Esophagus (tissue), 2 donors: ENCODE measurements at regions not wholly inside any gene's neighbourhood (a gene's known extent, or its start where the extent isn't known, plus 50 kb on each side); places are given as distances from the start of the nearest gene placed in this dataset.

ENCODE experiments used
- H3K27ac ChIP-seq, 2 donors: one replicate each; pipeline ENCODE4 v1.5.1; 2013; ENCODE audit warnings: low read depth in 2 of 2, mild to moderate bottlenecking in 2 of 2, inconsistent platforms in 1 of 2, low read length in 1 of 2, moderate library complexity in 1 of 2
- H3K27me3 ChIP-seq, 2 donors: one replicate each; pipeline ENCODE4 v1.6.1; 2013; ENCODE audit warnings: low read length in 2 of 2, control low read depth in 1 of 2, mild to moderate bottlenecking in 1 of 2; ENCODE audit not compliant: insufficient read depth in 2 of 2, control insufficient read depth in 1 of 2
- H3K36me3 ChIP-seq, 2 donors: one replicate each; pipeline ENCODE4 v1.6.1; 2013; ENCODE audit warnings: low read length in 1 of 2; ENCODE audit not compliant: control insufficient read depth in 2 of 2, insufficient read depth in 2 of 2
- H3K4me1 ChIP-seq, 2 donors: one replicate each; pipeline ENCODE4 v1.6.1; 2013; ENCODE audit warnings: low read length in 1 of 2; ENCODE audit not compliant: control insufficient read depth in 2 of 2, insufficient read depth in 2 of 2
- H3K4me3 ChIP-seq, 2 donors: one replicate each; pipeline ENCODE4 v1.5.1; 2013; ENCODE audit warnings: low read length in 2 of 2, mild to moderate bottlenecking in 2 of 2, low read depth in 1 of 2, moderate library complexity in 1 of 2
- H3K9me3 ChIP-seq, 2 donors: one replicate each; pipeline ENCODE4 v1.6.1; 2013; ENCODE audit warnings: mild to moderate bottlenecking in 2 of 2, low read depth in 1 of 2, low read length in 1 of 2, moderate library complexity in 1 of 2; ENCODE audit not compliant: control insufficient read depth in 2 of 2, insufficient read depth in 1 of 2
- WGBS, 2 donors: extraction: QIAGEN DNeasy Blood & Tissue Kit; methylation state at CpG; one replicate each; pipeline ENCODE4 v1.1.7; 2013; 5-methylcytosine and 5-hydroxymethylcytosine counted together
- donor health status: healthy with polysubstance abuse.
- donor health status: Bipolar disorder and iron deficiency.

DNA sequence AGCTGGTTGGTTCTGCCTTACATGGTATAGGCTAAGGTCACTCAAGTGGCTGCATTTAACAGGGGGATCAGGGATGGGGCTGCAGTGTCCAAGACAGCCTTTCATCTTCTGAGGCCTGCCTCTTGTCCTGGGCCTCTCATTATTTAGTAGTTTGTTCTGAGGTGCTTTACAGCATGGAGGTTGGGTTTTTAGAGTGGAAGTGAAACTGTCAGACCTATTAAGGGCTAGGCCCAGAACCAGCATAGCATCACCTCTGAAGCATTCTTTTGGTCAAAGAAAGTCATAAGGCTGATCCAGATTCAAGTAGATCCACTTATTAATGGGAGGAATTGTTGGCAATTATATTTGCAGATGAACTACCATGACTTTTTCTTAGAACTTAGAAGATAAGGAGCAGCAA, 146.0 kb upstream of the NMUR2 start:
- Histone ChIP-seq H3K4me1 (no peaks in the 10 kb centered on the region), H3K27ac (no peak overlapping the region), H3K4me3 (no peak overlapping the region)

GRCh38 chr5:152556784-152557183, 151.7 kb upstream of the NMUR2 start:
- Histone ChIP-seq H3K9me3 (no peaks in the 10 kb centered on the region), H3K36me3 (no peaks in the 10 kb centered on the region), H3K4me1 (no peaks in the 10 kb centered on the region), H3K27ac (no peak overlapping the region), H3K4me3 (no peak overlapping the region), H3K27me3 (no peaks in the 10 kb centered on the region)
- WGBS, 2 donors, result 28 to 35% methylated on average over 4 of the region's 4 CpGs

More for the DNA sequence above, 146.0 kb upstream of the NMUR2 start:
- no peaks in the 10 kb centered on the region for H3K9me3 ChIP-seq
- no peaks in the 10 kb centered on the region for H3K36me3 ChIP-seq
- H3K27me3 ChIP-seq, result no peaks in the 10 kb centered on the region

GRCh38 chr5:152560512-152561137, 155.5 kb upstream of the NMUR2 start:
- Histone ChIP-seq H3K36me3 (no peaks in the 10 kb centered on the region), H3K4me1 (no peaks in the 10 kb centered on the region), H3K27me3 (no peaks in the 10 kb centered on the region), H3K27ac (no peak overlapping the region), H3K4me3 (no peak overlapping the region), H3K9me3 (no peaks in the 10 kb centered on the region)
- 34 to 38% methylated on average over 6 of the region's 6 CpGs for WGBS, 2 donors

DNA sequence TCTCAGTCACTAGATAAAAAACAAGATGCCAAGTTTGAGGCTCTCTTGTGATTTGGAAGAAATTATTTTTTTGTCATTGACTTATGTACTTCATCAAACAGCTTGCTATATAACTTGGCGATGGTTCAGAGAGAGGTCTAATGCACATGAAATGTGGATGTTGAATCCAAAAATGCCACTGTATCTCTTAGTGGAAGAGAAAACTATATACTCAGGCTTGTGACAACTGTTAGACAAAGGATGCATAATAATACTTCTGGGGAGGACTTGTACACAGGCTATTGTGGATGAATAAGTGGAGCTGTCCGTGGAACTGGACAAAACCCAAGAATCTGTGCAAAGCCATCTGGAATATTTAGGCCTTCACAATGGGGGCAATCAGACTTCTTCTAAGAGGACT, 162.9 kb upstream of the NMUR2 start:
- Histone ChIP-seq H3K27ac (no peak overlapping the region), H3K36me3 (no peaks in the 10 kb centered on the region), H3K4me3 (no peak overlapping the region), H3K9me3 (no peaks in the 10 kb centered on the region), H3K27me3 (no peaks in the 10 kb centered on the region), H3K4me1 (no peaks in the 10 kb centered on the region)
- 59 to 65% methylated on average over 2 of the region's 2 CpGs for WGBS, 2 donors

DNA sequence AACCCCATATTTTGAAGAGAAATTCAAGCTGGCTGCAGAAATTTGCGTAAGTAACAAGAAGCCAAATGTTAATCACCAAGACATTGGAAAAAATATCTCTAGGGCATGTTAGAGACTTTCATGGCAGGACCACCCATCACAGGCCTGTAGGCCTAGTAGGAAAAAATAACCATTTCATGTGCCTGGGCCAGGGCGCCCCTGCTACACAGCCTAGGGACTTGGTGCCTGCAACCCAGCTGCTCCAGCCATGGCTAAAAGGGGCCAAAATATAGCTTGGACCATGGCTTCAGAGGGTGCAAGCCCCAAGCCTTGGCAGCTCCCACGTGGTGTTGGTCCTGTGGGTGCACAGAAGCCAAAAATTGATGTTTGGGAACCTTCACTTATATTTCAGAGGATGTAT, 167.7 kb upstream of the NMUR2 start:
- 78 to 80% methylated on average over 3 of the region's 3 CpGs for WGBS, 2 donors
- Histone ChIP-seq H3K27me3 (no peaks in the 10 kb centered on the region), H3K4me1 (no peaks in the 10 kb centered on the region), H3K9me3 (no peaks in the 10 kb centered on the region), H3K4me3 (no peak overlapping the region), H3K27ac (no peak overlapping the region), H3K36me3 (no peaks in the 10 kb centered on the region)

GRCh38 chr5:152584103-152584502, 179.0 kb upstream of the NMUR2 start:
- Histone ChIP-seq H3K9me3 (no peaks in the 10 kb centered on the region), H3K27ac (no peak overlapping the region), H3K36me3 (no peaks in the 10 kb centered on the region), H3K4me1 (no peaks in the 10 kb centered on the region), H3K4me3 (no peak overlapping the region), H3K27me3 (no peaks in the 10 kb centered on the region)
- WGBS, 2 donors, result 75 to 80% methylated on average over 3 of the region's 3 CpGs

GRCh38 chr5:152592416-152592815, 187.3 kb upstream of the NMUR2 start:
- H3K4me1 ChIP-seq, result no peaks in the 10 kb centered on the region
- no peak overlapping the region for H3K27ac ChIP-seq
- no peaks in the 10 kb centered on the region for H3K27me3 ChIP-seq
- H3K4me3 ChIP-seq, result no peak overlapping the region
- WGBS, 2 donors, result 67 to 74% methylated on average over 2 of the region's 2 CpGs
- no peaks in the 10 kb centered on the region for H3K9me3 ChIP-seq
- no peaks in the 10 kb centered on the region for H3K36me3 ChIP-seq

GRCh38 chr5:152593388-152593787, 188.3 kb upstream of the NMUR2 start:
- 67 to 78% methylated on average over 1 of the region's 1 CpG for WGBS, 2 donors

GRCh38 chr5:152595405-152595804, 190.3 kb upstream of the NMUR2 start:
- Histone ChIP-seq H3K27me3 (no peaks in the 10 kb centered on the region), H3K4me3 (no peak overlapping the region), H3K9me3 (no peaks in the 10 kb centered on the region), H3K36me3 (no peaks in the 10 kb centered on the region), H3K4me1 (no peaks in the 10 kb centered on the region), H3K27ac (no peak overlapping the region)
- WGBS, 2 donors, result 92 to 95% methylated on average over 1 of the region's 1 CpG

More at GRCh38 chr5:152593388-152593787, 188.3 kb upstream of the NMUR2 start:
- H3K4me3 ChIP-seq, result no peak overlapping the region
- H3K4me1 ChIP-seq, result no peaks in the 10 kb centered on the region
- no peak overlapping the region for H3K27ac ChIP-seq
- no peaks in the 10 kb centered on the region for H3K36me3 ChIP-seq
- no peaks in the 10 kb centered on the region for H3K27me3 ChIP-seq
- no peaks in the 10 kb centered on the region for H3K9me3 ChIP-seq

- Histone ChIP-seq H3K4me1 (no peaks in the 10 kb centered on the region), H3K4me3 (no peak overlapping the region), H3K27ac (no peak overlapping the region), H3K27me3 (no peaks in the 10 kb centered on the region), H3K36me3 (no peaks in the 10 kb centered on the region), H3K9me3 (no peaks in the 10 kb centered on the region)
- WGBS, 2 donors, result 58 to 61% methylated on average over 1 of the region's 1 CpG
These were observed 194.0 kb upstream of the NMUR2 start for GRCh38 chr5:152599096-152599495.
